DND-41 (cell line): ENCODE measurements at regions not wholly inside any gene's neighbourhood (a gene's known extent, or its start where the extent isn't known, plus 50 kb on each side); places are given as distances from the start of the nearest gene placed in this dataset.
A peak's percentile ranks its signal among the peaks of the same experiment; 100 is the strongest.

Source experiments
- ATAC-seq: fragments of 200-7000 bp; cut with Tn5 transposase; 3 replicates; pipeline ENCODE4 v1.9.1; 2021; ENCODE audit warnings: low read depth; ENCODE audit not compliant: insufficient read depth
- DNase-seq: peaks from one replicate; pipeline ENCODE4 v3.0.0-alpha.2; 2020
- H2AFZ ChIP-seq: 2 replicates; pipeline ENCODE4 v1.6.0; 2012; ENCODE audit warnings: low read depth, low read length
- H3K27ac ChIP-seq: 2 replicates; pipeline ENCODE4 v1.5.1; 2012; ENCODE audit warnings: low read length, inconsistent platforms
- H3K27me3 ChIP-seq: fragments of 200-600 bp; sonication (generic); 2 replicates; pipeline ENCODE4 v1.6.0; 2012; ENCODE audit warnings: low read length, mild to moderate bottlenecking, inconsistent platforms; ENCODE audit not compliant: insufficient read depth, poor library complexity
- H3K36me3 ChIP-seq: 2 replicates; pipeline ENCODE4 v1.5.1; 2012; ENCODE audit warnings: low read length, inconsistent platforms; ENCODE audit not compliant: insufficient read depth
- H3K4me1 ChIP-seq: 2 replicates; pipeline ENCODE4 v1.5.1; 2012; ENCODE audit warnings: mild to moderate bottlenecking, low read length; ENCODE audit not compliant: insufficient read depth
- H3K4me2 ChIP-seq: 2 replicates; pipeline ENCODE4 v1.6.0; 2012; ENCODE audit warnings: mild to moderate bottlenecking, moderate library complexity, low read length, inconsistent platforms; ENCODE audit not compliant: insufficient read depth
- H3K4me3 ChIP-seq, 2 experiments: fragments of 200-600 bp in 1 of 2; shearing (Covaris generic) in 1 of 2; 2 replicates each; pipeline ENCODE4 v1.5.1; 2012 to 2016; ENCODE audit warnings: inconsistent platforms in 2 of 2, low read length in 2 of 2, mild to moderate bottlenecking in 2 of 2, low read depth in 1 of 2, moderate library complexity in 1 of 2
- H3K79me2 ChIP-seq: 2 replicates; pipeline ENCODE4 v1.6.0; 2012; ENCODE audit warnings: low read length, inconsistent platforms; ENCODE audit not compliant: insufficient read depth
- H3K9ac ChIP-seq: 2 replicates; pipeline ENCODE4 v1.6.0; 2012; ENCODE audit warnings: low read depth, mild to moderate bottlenecking, inconsistent platforms, low read length, moderate library complexity
- H3K9me3 ChIP-seq: 2 replicates; pipeline ENCODE4 v1.5.1; 2012; ENCODE audit warnings: low read length, moderate library complexity, mild to moderate bottlenecking, inconsistent platforms; ENCODE audit not compliant: insufficient read depth, severe bottlenecking
- H4K20me1 ChIP-seq: 2 replicates; pipeline ENCODE4 v1.6.0; 2012; ENCODE audit warnings: low read length; ENCODE audit not compliant: insufficient read depth
- CTCF ChIP-seq: IDR thresholded peaks from 2 replicates; pipeline ENCODE4 v1.5.1; 2012; ENCODE audit warnings: borderline replicate concordance, low read length, moderate library complexity, mild to moderate bottlenecking; ENCODE audit not compliant: poor library complexity, severe bottlenecking; ENCODE audit errors: extremely low read depth
- EZH2 ChIP-seq: IDR thresholded peaks from 3 replicates; pipeline ENCODE4 v1.6.1; 2012; ENCODE audit warnings: borderline replicate concordance, low read depth, mild to moderate bottlenecking, moderate library complexity, low read length, inconsistent platforms; ENCODE audit not compliant: severe bottlenecking

GRCh38 chr4:14267373-14268060 is 640.0 kb upstream of the BOD1L1 start:
- no peak overlapping the region for H2AFZ ChIP-seq
- H3K4me2 ChIP-seq = no peak overlapping the region
- no peak for ATAC-seq
- H3K27me3 ChIP-seq = no peaks in the 10 kb centered on the region
- TF ChIP-seq EZH2 (no peak), CTCF (no peak)
- no peaks in the 10 kb centered on the region for H3K36me3 ChIP-seq
- H3K79me2 ChIP-seq = no peaks in the 10 kb centered on the region
- no peaks in the 10 kb centered on the region for H4K20me1 ChIP-seq
- no peaks in the 10 kb centered on the region for H3K4me1 ChIP-seq
- H3K9ac ChIP-seq = no peak overlapping the region
- no peak overlapping the region for H3K4me3 ChIP-seq
- no peak for DNase-seq
- H3K9me3 ChIP-seq = no peaks in the 10 kb centered on the region
- H3K27ac ChIP-seq = no peak overlapping the region

- Histone ChIP-seq H3K9me3 (no peaks in the 10 kb centered on the region), H3K9ac (no peak overlapping the region), H2AFZ (no peak overlapping the region), H3K4me2 (no peak overlapping the region), H3K27me3 (no peaks in the 10 kb centered on the region), H3K36me3 (no peaks in the 10 kb centered on the region), H3K4me3 (no peak overlapping the region), H4K20me1 (no peaks in the 10 kb centered on the region), H3K79me2 (no peaks in the 10 kb centered on the region), H3K4me1 (no peaks in the 10 kb centered on the region), H3K27ac (no peak overlapping the region)
- DNase-seq (peak; percentile 5), ATAC-seq (peak; percentile 33; the same call in 1 of the 3 replicates)
- TF ChIP-seq EZH2 (no peak), CTCF (no peak)
These were observed 642.3 kb upstream of the BOD1L1 start for GRCh38 chr4:14269824-14270223.

GRCh38 chr4:14272206-14272605 is 644.7 kb upstream of the BOD1L1 start:
- no peaks in the 10 kb centered on the region for H3K9me3 ChIP-seq
- no peaks in the 10 kb centered on the region for H4K20me1 ChIP-seq
- no peak overlapping the region for H3K27ac ChIP-seq
- no peaks in the 10 kb centered on the region for H3K79me2 ChIP-seq
- H3K36me3 ChIP-seq = no peaks in the 10 kb centered on the region
- ATAC-seq (no peak), DNase-seq (no peak)
- H3K4me2 ChIP-seq = no peak overlapping the region
- H3K27me3 ChIP-seq = no peaks in the 10 kb centered on the region
- H3K4me3 ChIP-seq = no peak overlapping the region
- no peak overlapping the region for H3K9ac ChIP-seq
- H3K4me1 ChIP-seq = no peaks in the 10 kb centered on the region
- H2AFZ ChIP-seq = no peak overlapping the region
- TF ChIP-seq CTCF (no peak), EZH2 (no peak)

- no peak overlapping the region for H2AFZ ChIP-seq
- DNase-seq (no peak), ATAC-seq (no peak)
- H3K27ac ChIP-seq = no peak overlapping the region
- no peak for TF ChIP-seq EZH2
- TF ChIP-seq CTCF = no peak
- no peaks in the 10 kb centered on the region for H4K20me1 ChIP-seq
- H3K36me3 ChIP-seq = no peaks in the 10 kb centered on the region
- H3K4me2 ChIP-seq = no peak overlapping the region
- H3K27me3 ChIP-seq = no peaks in the 10 kb centered on the region
- H3K79me2 ChIP-seq = no peaks in the 10 kb centered on the region
- no peak overlapping the region for H3K4me3 ChIP-seq
- H3K9ac ChIP-seq = no peak overlapping the region
- H3K9me3 ChIP-seq = no peaks in the 10 kb centered on the region
- no peaks in the 10 kb centered on the region for H3K4me1 ChIP-seq
These were observed 650.0 kb upstream of the BOD1L1 start for GRCh38 chr4:14277505-14277904.
